ENCODE measurements at regions not wholly inside any gene's neighbourhood (a gene's known extent, or its start where the extent isn't known, plus 50 kb on each side); places are given as distances from the start of the nearest gene placed in this dataset.

- intact Hi-C loops (cut with DNase I; ENCODE audit: low total_unique reads) = no loop called here
- 38 to 45% methylated on average over 1 of the region's 1 CpG for WGBS, 2 donors
- TF ChIP-seq CTCF (IDR thresholded peaks at IDR 0.05) (no peak), POLR2A (IDR thresholded peaks at IDR 0.05) (no peak)
- no peak for DNase-seq (ENCODE audit: low spot score in 2 of 2)
- H3K4me3 ChIP-seq (ENCODE audit: low read depth, poor library complexity, severe bottlenecking) = no peak overlapping the region
Measured at GRCh38 chr4:123110147-123110546, 187.8 kb upstream of the NUDT6 start.

GRCh38 chr4:123110685-123111084 lies 188.3 kb upstream of the NUDT6 start:
- WGBS, 2 donors = 68 to 97% methylated on average over 2 of the region's 2 CpGs
- no peak overlapping the region for H3K4me3 ChIP-seq (ENCODE audit: low read depth, poor library complexity, severe bottlenecking)
- TF ChIP-seq CTCF (IDR thresholded peaks at IDR 0.05) (no peak), POLR2A (IDR thresholded peaks at IDR 0.05) (no peak)
- DNase-seq (ENCODE audit: low spot score in 2 of 2) = no peak
- intact Hi-C loops (cut with DNase I; ENCODE audit: low total_unique reads) = no loop called here

GRCh38 chr4:123113155-123113554 lies 190.8 kb upstream of the NUDT6 start:
- intact Hi-C loops (cut with DNase I; ENCODE audit: low total_unique reads) = no loop called here
- no peak for TF ChIP-seq CTCF (IDR thresholded peaks at IDR 0.05)
- TF ChIP-seq POLR2A (IDR thresholded peaks at IDR 0.05) = no peak
- no peak overlapping the region for H3K4me3 ChIP-seq (ENCODE audit: low read depth, poor library complexity, severe bottlenecking)
- WGBS, 2 donors = 70 to 74% methylated on average over 3 of the region's 3 CpGs
- no peak for DNase-seq (ENCODE audit: low spot score in 2 of 2)

GRCh38 chr4:123114084-123114914 lies 191.9 kb upstream of the NUDT6 start:
- TF ChIP-seq CTCF (IDR thresholded peaks at IDR 0.05) = no peak
- TF ChIP-seq POLR2A (IDR thresholded peaks at IDR 0.05) = no peak
- WGBS, 2 donors = 100% methylated on average over 4 to 6 of the region's 9 CpGs
- intact Hi-C loops (cut with DNase I; ENCODE audit: low total_unique reads) = no loop called here
- no peak for DNase-seq (ENCODE audit: low spot score in 2 of 2)
- H3K4me3 ChIP-seq (ENCODE audit: low read depth, poor library complexity, severe bottlenecking) = no peak overlapping the region

GRCh38 chr4:123114915-123115756 lies 192.7 kb upstream of the NUDT6 start:
- intact Hi-C loops (cut with DNase I; ENCODE audit: low total_unique reads) = loop anchor here (5.0 kb wide), 1 partner anchor 552 kb away; no protein-coding TSS in a partner anchor
- H3K4me3 ChIP-seq (ENCODE audit: low read depth, poor library complexity, severe bottlenecking) = no peak overlapping the region
- 97 to 98% methylated on average over 30 to 35 of the region's 39 CpGs for WGBS, 2 donors
- DNase-seq (ENCODE audit: low spot score in 2 of 2) = no peak
- TF ChIP-seq POLR2A (IDR thresholded peaks at IDR 0.05) = no peak
- TF ChIP-seq CTCF (IDR thresholded peaks at IDR 0.05) = no peak
